ENCODE measurements at regions not wholly inside any gene's neighbourhood (a gene's known extent, or its start where the extent isn't known, plus 50 kb on each side); places are given as distances from the start of the nearest gene placed in this dataset.
"Not testable (repeated sequence)": the region's sequence is repeated elsewhere in the genome, so short reads cannot be mapped to it uniquely, and the experiment has no call there.

DNA sequence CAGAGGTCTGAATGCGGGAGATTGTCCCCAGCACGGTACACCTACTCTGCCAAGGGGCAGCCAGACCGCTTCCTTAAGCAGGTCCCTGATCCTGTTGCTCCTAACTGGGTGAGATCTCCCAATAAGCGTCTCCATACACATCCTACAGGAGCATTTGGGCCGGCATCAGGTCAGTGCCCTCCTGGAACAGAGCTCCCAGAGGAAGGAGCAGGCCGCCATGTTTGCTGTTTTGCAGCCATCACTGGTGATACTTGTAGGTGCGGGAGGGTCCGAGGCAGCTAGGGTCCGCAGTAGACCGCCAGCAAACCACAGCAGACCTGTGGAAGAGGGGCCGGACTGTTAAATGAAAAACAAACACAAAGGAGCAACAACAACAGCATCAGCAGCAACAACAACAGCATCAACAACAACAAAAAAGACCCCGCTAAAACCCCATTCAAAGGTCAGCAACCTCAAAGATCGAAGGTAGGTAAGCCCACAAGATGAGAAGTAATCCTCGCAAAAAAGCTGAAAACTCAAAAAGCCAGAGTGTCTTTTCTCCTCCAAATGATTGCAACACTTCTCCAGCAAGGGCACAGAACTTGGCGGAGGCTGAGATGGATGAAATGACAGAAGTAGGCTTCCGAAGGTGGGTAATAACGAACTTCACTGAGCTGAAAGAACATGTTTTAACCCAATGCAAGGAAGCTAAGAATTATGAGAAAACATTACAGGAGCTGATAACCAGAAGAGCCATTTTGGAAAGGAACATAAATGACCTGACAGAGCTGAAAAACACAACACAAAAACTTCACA, 79.0 kb upstream of the CDH7 start:
- H3K4me1 Mint-ChIP-seq (ENCODE audit: low read depth): no peaks in the 10 kb centered on the region
- H3K36me3 Mint-ChIP-seq (ENCODE audit: low read depth): no peaks in the 10 kb centered on the region
- no peak overlapping the region for H3K27ac Mint-ChIP-seq (ENCODE audit: unreplicated experiment)
- peaks cover 10% of the 10 kb centered on the region for H3K9me3 Mint-ChIP-seq (ENCODE audit: low read depth)
- TF ChIP-seq, protein P1, sequence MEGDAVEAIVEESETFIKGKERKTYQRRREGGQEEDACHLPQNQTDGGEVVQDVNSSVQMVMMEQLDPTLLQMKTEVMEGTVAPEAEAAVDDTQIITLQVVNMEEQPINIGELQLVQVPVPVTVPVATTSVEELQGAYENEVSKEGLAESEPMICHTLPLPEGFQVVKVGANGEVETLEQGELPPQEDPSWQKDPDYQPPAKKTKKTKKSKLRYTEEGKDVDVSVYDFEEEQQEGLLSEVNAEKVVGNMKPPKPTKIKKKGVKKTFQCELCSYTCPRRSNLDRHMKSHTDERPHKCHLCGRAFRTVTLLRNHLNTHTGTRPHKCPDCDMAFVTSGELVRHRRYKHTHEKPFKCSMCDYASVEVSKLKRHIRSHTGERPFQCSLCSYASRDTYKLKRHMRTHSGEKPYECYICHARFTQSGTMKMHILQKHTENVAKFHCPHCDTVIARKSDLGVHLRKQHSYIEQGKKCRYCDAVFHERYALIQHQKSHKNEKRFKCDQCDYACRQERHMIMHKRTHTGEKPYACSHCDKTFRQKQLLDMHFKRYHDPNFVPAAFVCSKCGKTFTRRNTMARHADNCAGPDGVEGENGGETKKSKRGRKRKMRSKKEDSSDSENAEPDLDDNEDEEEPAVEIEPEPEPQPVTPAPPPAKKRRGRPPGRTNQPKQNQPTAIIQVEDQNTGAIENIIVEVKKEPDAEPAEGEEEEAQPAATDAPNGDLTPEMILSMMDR (IDR thresholded peaks at IDR 0.05): no peak
- H3K27me3 Mint-ChIP-seq (ENCODE audit: low read depth): no peaks in the 10 kb centered on the region
- DNase-seq (ENCODE audit: low spot score): no peak
- no peak overlapping the region for H3K4me3 Mint-ChIP-seq (ENCODE audit: unreplicated experiment)

DNA sequence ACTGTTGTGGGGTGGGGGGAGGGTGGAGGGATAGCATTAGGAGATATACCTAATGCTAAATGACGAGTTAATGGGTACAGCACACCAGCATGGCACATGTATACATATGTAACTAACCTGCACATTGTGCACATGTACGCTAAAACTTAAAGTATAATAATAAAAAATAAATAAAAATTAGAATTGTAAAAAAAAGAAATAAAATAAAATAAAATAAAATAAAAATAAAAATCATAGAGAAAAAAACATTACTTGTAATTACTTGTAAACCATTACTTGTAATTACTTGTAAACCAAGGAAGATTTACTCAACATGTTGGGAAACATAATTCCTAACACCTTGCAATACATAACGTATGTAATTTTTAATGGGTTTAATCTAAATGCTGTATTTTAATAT, 80.7 kb upstream of the CDH7 start:
- not testable (repeated sequence) for H3K4me1 Mint-ChIP-seq (ENCODE audit: low read depth); H3K4me3 Mint-ChIP-seq (ENCODE audit: unreplicated experiment); H3K27ac Mint-ChIP-seq (ENCODE audit: unreplicated experiment); H3K36me3 Mint-ChIP-seq (ENCODE audit: low read depth); H3K9me3 Mint-ChIP-seq (ENCODE audit: low read depth); H3K27me3 Mint-ChIP-seq (ENCODE audit: low read depth); DNase-seq (ENCODE audit: low spot score)

DNA sequence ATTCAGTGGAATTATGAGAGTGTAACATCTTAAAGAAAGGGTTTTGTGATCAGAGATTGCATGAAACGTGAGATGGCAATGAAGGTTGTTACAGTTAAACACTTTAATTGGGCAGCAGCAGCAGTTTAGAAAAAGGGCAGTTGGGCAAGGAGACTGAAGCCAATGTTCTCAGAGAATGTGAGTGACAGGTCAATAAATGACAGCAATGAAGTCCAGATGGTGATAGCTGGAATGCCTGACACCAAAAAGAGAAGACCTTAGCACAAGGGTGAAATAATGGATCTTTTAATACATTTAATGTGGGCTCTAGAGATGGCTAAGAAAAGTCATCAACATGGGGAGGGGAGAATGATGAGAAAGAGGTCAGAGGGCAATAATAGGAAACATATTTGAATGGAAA, 89.4 kb upstream of the CDH7 start:
- Mint-ChIP-seq H3K9me3 (ENCODE audit: low read depth) (peaks cover 7% of the 10 kb centered on the region), H3K36me3 (ENCODE audit: low read depth) (no peaks in the 10 kb centered on the region), H3K27me3 (ENCODE audit: low read depth) (no peaks in the 10 kb centered on the region), H3K4me3 (ENCODE audit: unreplicated experiment) (no peak overlapping the region), H3K27ac (ENCODE audit: unreplicated experiment) (no peak overlapping the region), H3K4me1 (ENCODE audit: low read depth) (no peaks in the 10 kb centered on the region)
- TF ChIP-seq, protein P1 (IDR thresholded peaks at IDR 0.05): no peak
- no peak for DNase-seq (ENCODE audit: low spot score)

DNA sequence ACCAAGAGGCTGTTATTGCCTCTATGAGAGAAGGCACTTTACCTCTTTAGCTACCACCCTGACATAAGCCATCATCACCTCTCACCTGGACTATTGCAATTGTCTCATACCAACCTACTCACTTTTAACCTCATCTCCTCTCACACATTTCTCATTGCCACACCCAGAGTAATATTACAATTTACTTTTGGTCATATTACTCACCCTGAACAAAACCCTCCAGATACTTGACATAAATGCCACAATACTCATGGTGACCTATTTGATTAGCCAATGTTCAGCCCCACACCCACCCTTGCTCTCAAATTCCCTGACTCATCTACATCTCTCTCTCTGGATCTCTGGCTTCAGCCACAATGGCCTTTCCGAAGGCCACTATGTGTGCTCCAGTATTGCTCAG, 90.9 kb upstream of the CDH7 start:
- no peak overlapping the region for H3K4me3 Mint-ChIP-seq (ENCODE audit: unreplicated experiment)
- H3K27ac Mint-ChIP-seq (ENCODE audit: unreplicated experiment): no peak overlapping the region
- TF ChIP-seq, protein P1 (IDR thresholded peaks at IDR 0.05): no peak
- H3K4me1 Mint-ChIP-seq (ENCODE audit: low read depth): no peaks in the 10 kb centered on the region
- no peaks in the 10 kb centered on the region for H3K27me3 Mint-ChIP-seq (ENCODE audit: low read depth)
- no peaks in the 10 kb centered on the region for H3K36me3 Mint-ChIP-seq (ENCODE audit: low read depth)
- no peak for DNase-seq (ENCODE audit: low spot score)
- peaks cover 7% of the 10 kb centered on the region for H3K9me3 Mint-ChIP-seq (ENCODE audit: low read depth)

- H3K36me3 Mint-ChIP-seq (ENCODE audit: low read depth): no peaks in the 10 kb centered on the region
- H3K27ac Mint-ChIP-seq (ENCODE audit: unreplicated experiment): no peak overlapping the region
- H3K4me3 Mint-ChIP-seq (ENCODE audit: unreplicated experiment): no peak overlapping the region
- peaks cover 7% of the 10 kb centered on the region for H3K9me3 Mint-ChIP-seq (ENCODE audit: low read depth)
- no peaks in the 10 kb centered on the region for H3K4me1 Mint-ChIP-seq (ENCODE audit: low read depth)
- no peaks in the 10 kb centered on the region for H3K27me3 Mint-ChIP-seq (ENCODE audit: low read depth)
- TF ChIP-seq, protein P1 (IDR thresholded peaks at IDR 0.05): no peak
- no peak for DNase-seq (ENCODE audit: low spot score)
These were observed 91.5 kb upstream of the CDH7 start for GRCh38 chr18:65659312-65659711.

- TF ChIP-seq, protein P1 (IDR thresholded peaks at IDR 0.05): no peak
These were observed 99.6 kb upstream of the CDH7 start for GRCh38 chr18:65651192-65651591.

More at GRCh38 chr18:65651192-65651591, 99.6 kb upstream of the CDH7 start:
- Mint-ChIP-seq H3K27me3 (ENCODE audit: low read depth) (no peaks in the 10 kb centered on the region), H3K27ac (ENCODE audit: unreplicated experiment) (no peak overlapping the region), H3K4me3 (ENCODE audit: unreplicated experiment) (no peak overlapping the region), H3K9me3 (ENCODE audit: low read depth) (peaks cover 3% of the 10 kb centered on the region), H3K36me3 (ENCODE audit: low read depth) (no peaks in the 10 kb centered on the region), H3K4me1 (ENCODE audit: low read depth) (no peaks in the 10 kb centered on the region)
- DNase-seq (ENCODE audit: low spot score): no peak

Measured in chondrocyte (in vitro differentiated cells).